GM18870 (cell line): ENCODE measurements at regions not wholly inside any gene's neighbourhood (a gene's known extent, or its start where the extent isn't known, plus 50 kb on each side); places are given as distances from the start of the nearest gene placed in this dataset.
"Not testable (repeated sequence)": the region's sequence is repeated elsewhere in the genome, so short reads cannot be mapped to it uniquely, and the experiment has no call there.

Source experiments
- ATAC-seq: cut with Tn5 transposase; IDR thresholded peaks from one replicate; pipeline ENCODE4 v1.9.1; 2021; ENCODE audit warnings: moderate library complexity; ENCODE audit not compliant: unreplicated experiment

DNA sequence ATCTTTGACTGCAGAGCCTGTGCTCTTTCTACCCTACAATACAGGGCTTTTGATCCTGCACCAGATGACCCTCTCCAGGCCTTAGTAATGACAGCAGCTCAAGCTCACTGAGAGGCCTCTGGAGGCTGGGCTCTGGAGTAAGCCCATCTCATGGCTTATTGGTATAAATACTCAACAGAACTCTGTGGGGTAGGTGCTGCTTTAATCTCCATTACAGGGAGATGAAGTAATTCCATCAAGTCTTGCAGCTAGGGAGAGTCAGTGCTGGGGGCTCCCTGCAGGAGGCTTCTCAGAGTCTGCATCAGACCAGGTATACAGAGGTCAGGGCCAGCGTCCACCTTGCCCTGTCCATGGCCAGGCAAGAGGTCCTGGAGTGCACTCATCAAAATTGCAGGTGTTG, 89.2 kb upstream of the SLC6A11 start:
- ATAC-seq, result no peak

DNA sequence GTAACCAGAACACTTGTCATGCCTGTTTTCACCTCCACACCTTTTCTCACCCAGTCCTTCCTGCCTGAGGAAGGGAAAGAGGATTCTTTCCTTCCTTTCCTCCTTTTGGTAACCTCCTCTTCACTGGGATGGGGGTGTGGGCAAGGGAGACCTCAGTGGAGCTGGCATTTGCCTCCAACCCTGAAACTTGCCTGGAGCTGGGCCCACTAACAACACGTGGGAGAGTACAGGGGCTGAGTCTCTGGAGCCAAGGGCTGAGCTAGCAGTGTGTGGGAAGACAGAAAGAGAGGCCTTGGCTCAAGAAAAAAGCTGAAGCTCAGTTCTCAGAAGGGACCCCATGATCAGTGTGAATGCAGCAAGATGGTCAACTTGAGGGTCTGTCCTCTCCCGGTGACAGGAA, 86.6 kb upstream of the SLC6A11 start:
- ATAC-seq, result no peak

DNA sequence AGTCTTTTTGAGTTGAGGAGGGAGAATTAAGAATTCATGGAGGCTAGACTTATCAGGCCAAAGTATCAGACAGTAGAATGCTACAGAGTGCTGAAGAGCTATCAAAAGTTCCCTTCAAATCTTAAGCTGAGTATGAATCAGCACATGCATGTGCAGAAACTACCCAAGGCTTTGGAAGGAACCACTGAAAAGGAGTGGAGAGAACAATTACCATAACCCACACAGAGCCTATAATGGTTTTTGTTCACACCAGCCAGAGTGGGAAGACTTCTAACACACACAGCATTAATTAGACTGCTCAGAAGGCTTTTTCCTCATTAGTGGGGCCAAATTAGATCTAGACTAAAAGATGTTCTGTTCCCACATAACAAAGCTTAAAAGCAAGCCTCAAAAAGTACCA, 83.7 kb upstream of the SLC6A11 start:
- no peak for ATAC-seq

DNA sequence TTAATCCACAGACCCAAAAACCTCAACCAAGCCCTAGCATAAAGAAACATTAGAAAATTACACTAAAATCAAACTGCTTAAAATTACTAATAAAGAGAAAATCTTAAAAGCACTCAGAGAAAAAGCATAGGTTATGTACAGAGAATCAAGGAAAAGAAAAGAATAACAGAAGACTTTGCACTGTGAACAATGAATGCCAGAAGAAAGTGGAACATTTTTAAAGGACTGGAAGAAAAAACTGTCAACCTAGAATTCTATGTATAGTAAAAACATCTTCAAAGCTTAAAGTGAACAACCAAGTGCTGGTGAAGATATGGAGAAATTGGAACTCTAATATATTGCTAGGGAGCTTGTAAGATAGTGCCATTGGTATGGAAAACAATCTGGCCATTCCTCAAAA, 82.7 kb upstream of the SLC6A11 start:
- ATAC-seq, result no peak

DNA sequence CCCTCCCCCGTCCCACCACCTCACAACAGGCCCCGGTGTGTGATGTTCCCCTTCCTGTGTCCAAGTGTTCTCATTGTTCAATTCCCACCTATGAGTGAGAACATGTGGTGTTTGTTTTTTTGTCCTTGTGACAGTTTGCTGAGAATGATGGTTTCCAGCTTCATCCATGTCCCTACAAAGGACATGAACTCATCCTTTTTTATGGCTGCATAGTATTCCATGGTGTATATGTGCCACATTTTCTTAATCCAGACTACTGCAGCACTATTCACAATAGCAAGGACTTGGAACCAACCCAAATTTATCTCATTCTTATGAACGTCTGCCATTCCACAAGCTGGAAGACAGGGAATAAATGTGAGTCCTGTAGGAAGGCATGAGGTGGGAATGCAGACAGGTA, 79.6 kb upstream of the SLC6A11 start:
- not testable (repeated sequence) for ATAC-seq

DNA sequence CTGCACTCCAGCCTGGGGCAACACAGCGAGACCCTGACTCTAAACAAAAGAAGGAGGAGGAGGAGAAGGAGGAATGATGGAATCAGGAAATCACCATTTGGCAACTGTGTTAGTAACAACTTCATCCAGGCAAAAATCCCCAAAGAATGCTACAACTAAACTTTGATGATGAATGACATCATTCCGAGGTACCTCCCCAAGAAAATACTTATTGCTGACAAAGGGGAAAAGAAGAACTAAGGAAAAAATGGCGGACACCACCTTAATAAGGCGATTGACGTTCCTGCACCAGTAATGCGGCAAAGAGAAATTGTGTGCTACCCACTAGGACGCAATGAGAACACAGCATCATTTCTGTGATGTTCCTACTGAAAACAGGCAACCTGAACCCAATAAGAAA, 78.2 kb upstream of the SLC6A11 start:
- ATAC-seq, result no peak

DNA sequence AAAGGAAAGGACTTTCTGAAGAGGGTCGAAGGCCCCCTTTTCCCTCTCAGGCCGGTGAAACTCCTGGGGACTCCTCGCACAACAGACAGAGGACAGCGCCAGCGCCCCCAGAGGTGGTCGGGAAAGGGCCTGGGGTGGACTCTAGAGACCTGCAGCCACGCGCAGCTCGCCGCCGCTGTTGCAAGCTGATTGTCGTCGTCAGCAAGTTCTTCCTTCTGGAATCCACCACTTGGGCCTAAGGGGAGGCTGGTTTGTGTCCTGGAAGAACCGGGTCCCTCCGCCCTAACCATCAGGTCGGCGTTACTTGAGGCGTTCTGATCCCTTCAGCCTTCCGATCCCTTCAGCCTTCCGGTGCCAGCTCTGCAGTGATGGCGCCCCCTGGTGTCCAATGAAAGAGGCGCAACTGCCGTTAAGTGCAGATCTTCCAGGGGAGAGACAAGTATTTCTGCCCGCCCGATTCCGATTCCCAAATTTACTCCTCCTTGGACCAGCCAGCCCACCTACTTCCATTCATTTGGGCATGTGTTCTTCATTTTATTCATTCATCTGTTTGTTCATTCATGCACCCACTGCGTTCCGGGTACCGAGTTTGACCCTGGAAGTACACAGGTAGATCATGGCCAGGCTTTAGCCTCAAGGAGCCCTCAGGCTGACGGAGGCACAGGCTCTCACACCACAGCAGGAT, 77.2 kb upstream of the SLC6A11 start:
- no peak for ATAC-seq

DNA sequence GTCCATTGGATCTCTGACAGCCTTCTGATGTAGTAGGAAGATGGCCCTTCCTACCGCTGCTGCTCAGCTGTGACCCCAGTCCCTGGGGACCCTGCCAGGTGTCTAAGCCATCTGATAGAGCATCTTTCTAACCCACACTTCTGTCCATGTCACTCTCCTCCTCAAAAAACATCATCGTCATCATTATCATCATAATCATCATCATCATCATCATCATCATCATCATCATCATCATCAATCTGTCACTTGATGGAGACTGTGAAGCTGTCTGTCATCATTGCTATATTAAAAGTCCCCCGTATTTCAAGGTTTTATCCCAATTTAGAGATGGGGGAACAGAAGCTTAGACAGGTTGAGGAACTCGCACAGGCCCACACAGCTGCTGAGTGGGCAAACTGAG, 75.1 kb upstream of the SLC6A11 start:
- ATAC-seq, result no peak

DNA sequence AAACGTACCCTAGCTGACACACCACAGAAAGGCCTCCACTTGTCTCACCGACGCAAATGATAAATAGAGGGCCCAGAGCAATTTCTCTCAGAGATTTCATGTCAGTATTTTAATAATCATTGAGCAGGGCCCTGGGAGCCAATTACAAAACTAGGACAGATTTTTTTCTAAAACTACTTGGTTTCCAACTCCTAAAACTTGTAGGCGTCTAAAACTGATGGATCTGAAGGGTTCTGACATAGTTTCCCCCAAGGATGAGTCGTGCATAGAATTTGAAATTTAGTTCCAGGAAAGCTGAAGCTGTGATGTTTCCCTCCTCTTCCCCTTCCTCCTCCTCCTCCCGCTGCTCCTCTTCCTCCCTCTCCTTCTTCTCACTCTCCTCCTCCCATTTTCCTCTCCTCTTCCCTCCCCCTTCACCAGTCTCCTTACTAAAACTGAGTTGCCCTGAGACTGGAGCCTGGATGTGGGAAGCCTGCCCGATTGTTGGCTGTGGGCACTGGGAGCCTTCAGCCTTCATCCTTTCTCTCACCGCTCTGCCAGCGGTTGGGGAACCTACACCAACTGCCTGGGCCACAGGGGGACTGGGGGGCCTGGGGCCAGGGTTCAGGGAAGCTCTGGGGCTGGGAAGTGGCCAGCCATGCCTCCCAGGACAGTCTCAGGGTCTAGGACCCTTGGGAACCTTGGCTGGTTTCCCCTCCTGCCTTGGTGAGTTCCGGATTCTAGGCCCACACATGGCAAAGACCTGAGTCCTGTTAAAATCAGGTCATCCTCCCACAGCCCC, 73.9 kb upstream of the SLC6A11 start:
- no peak for ATAC-seq

DNA sequence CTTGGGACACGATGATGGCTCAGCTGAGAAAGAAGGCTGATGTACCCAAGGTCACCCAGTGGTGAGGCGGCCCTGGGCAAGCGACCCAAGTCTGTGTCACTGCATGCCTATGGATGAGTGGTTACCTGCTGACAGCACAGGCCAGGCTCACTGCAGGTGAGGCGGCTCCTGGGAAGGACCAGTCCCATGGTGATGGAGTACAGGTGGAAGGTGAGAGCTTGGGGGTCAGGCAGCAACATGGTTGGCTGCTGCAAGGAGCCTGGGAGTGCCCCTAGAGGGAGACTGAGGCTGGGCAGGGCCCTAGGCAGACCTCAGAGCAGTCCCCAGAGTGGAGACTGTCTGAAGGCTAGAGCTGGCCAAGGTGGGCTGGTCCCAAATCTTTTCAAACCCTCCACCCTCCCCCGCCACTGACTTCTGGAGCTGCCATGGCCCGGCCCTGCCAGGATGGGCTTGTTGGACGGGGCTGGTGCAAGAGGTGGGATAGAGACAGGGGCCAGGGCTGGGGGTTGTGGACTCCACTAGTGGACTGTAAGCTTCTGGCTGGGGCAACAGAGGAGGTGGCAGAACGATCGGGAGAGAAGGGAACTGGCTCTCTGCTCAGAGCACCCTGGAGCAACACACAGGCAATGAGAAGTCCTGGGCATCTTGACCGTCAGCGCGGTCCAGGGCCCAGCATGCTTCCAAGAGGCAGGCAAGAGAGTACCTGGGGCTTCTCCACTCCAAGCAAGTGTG, 72.5 kb upstream of the SLC6A11 start:
- no peak for ATAC-seq

DNA sequence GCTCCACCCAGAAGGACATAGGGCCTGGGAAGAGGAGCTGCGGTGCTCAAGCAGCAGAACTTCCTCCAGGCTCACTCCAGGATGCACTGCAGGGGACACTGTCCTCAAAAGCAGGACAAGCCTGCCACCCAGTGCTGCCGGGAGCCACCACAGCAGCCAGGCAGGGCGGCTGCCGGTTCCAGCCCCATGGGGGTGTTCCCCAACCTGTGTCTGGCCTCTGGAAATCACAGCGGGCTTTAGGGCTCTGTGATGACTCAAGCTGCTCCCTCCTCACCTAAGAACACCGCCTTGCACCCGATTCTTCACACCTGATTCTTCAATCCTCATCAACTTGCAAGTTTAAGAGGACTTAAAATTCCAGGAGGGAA, 71.9 kb upstream of the SLC6A11 start:
- ATAC-seq, result no peak

DNA sequence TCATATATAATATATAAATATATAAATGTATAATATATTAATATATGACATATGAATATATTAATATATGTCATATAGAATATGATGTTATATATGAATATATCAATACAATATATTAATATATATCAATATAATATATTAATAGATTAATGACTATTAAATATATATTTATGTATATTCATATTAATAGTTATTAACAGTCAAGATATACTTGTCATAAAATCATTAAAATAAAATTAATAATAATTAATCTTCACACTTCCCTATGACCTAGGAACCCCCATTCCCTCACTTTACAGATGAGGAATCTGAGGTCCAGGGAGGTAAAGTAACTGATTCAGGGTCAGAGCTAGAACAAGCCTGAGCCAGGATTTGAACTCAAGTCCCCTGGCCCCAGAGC, 70.6 kb upstream of the SLC6A11 start:
- ATAC-seq, result no peak

DNA sequence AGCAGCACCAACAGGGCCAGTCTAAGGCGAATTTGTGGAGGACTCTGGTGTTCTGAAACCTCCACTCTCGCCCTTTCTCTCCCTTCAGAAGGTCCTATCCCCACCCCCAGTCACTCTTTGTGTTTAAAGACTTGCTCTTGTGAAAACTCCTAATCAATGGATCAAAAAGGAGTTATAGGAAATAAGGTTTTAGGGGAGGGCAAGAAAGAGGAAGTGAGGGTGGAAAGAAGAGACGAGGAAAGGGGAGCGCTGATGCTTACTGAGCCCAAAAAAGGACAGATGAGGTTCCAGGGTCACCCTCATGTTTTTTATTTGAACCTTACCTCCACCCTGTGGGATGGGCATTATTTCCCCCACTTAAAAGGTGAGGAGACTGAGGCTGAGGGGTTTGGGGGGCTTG, 70.0 kb upstream of the SLC6A11 start:
- ATAC-seq, result no peak

DNA sequence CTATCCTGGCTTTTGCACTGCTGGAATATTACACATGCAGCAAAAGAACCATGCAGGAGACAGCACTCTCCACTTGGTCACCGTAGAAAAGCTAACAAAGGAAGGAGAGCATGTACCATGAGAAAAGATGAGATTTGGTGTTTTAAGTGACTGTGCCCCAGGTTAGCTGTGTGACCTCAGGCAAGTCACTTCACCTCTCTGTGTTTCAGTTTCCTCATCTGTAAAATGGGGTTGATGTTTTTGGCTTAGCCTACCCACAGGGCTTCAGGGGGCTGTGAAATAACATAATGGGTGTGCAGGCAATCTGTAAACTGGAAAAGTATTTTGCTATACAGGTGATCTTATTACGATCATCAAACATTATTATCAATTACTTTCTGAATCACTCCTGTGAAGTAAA, 69.3 kb upstream of the SLC6A11 start:
- ATAC-seq, result no peak

DNA sequence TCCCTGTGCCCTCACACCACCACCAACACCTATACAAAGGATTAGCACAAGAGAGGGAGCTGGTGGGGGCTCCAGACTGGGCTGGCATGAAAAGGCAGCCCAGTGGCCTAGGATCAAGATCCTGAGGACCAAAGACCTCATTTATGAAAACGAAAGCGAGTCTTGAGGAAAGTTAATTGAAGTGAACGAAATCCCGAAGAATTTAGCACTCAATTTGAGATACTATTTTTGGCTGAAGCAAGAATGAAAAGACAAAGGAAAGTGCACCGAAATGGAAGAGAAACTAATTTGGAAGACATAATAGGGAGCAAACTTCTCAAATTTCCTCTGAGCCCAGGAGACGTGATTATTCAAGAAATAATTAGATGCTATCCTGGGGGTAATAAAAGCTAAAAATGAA, 68.7 kb upstream of the SLC6A11 start:
- no peak for ATAC-seq

DNA sequence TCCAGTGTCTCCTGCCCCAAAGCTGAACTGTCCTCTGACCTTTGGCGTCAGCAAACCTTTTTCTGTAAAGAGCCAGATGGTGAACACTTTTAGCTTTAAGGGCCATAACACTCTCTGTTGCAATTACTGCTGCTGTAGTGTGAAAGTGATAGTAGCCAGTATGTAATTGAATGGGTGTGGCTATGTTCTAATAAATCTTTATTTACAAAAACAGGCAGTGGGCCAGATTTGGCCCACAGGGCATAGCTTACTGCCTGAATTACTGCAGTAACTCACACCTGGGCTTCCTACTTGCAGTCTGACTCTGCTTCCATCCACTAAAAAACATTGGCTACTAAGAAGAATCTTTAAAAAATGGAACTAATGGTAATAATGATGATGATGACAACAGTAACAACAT, 68.0 kb upstream of the SLC6A11 start:
- no peak for ATAC-seq

DNA sequence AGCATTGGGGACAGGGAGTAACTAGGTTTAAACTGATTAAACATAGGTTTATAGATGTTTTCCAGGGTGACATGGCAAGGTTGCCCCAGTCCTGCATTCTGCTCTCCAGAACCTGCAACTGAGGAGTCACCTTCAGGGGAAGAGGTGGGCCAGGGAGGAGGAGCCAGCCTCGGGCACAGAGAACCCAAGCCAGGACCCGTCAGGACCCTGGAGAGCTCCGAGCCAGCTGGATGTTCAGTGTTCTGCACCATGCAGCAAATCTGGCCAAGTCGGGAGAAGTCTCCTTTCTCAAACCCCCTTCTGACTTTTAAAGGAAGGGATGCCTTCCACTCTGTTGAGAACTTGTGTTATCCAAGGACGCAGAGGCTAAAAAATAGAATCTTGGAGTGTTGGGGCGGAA, 62.1 kb upstream of the SLC6A11 start:
- ATAC-seq, result no peak

DNA sequence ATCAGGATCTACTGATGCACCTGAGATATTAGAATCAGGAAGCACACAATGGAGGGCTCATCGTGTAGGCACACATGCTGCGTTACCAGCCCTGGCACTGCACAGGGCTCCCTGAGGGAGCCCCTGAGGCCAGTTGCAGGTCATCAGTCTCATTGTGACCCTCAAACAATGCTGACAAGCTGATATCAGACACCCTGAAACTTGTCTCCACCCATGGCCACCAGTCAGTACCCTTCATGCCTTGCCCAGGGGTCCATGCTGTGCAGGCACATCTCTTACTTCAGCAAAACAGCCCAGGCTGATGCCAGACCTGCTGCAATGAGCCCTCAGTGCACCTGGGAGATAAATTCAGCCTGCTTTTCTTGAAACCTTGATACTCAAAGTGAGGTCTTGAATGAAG, 59.5 kb upstream of the SLC6A11 start:
- ATAC-seq, result no peak

DNA sequence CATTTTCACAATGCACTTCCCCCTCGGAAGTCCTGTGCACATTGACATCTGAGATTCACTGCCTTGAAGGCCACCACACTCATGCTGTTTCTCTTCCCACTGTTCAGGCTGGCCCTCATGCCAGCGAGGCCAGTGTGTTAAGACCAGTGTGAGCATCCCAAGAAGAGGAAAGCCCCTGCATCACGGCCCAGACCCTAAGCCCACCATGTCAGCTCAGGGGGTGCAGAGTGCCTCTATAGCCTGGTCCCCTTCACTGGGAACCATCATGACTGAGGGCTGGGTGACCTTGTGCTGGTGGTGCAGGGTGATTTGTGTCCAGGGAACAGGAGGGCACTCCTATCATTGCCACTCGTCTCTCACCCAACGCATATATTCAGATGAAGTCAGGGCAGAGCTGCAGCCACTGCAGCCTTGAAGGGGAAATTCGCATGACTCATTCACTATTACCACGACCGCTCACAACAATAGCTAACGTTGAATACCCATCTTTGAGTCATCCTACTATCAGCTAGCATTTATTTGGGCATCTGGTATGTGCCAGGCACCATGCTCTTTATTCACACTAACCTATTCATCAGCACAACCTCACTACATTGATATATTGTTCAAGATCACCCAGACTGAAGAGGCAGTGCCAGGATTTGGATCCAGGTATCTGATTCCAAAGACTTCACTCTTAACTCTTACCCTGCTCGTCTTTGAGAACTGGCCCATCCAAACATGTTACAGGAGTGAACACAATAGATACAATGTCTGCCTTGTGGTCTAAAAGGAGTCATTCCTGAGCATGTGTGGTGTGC, 58.8 kb upstream of the SLC6A11 start:
- no peak for ATAC-seq

DNA sequence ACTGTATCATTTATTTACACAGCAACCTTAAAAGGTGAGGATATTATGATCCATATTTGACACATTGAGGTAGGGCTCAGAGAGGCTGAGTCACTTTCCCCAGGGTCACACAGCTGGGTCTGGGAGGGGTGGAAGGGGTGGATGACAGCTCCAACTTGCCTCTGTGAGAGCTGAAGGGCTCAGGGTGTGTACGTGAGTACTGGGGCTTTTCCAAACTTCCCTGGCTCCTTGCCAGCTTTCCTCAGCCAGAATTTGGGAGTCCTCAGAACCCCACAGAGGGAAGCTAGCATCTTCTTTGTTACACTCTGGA, 58.3 kb upstream of the SLC6A11 start:
- no peak for ATAC-seq

DNA sequence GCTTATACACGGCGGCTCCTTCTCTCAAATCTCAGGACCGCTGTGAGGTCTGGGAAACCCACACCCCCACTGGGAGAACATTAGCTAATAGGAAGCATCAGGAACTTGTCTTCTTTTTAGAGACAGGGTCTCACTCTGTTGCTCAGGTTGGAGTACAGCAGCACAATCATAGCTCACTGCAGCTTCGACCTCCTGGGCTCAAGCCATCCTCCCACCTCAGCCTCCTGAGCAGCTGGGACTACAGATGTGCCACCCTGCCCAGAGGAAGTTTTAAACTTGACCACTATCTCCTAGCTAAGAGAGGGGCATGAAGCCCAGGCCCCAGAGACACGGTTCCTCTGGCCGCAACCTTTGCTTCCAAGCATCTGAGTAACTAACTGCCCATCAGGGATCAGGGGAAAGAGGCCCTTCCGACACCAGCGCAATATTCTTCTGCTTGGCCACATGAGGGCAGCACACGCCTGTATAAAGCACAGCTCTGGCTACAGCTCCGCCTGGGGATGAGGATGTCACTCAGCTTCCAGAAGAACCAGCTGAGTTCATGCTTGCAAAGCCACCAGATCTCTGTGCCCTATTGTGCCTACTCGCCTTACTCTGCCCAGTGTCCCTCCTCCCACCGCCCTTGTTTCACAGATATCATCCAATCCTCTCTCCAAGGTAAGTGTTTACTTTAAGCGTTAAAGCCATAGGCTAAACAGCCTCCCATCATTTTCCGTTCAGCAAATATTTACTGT, 57.6 kb upstream of the SLC6A11 start:
- ATAC-seq, result peak; percentile 48
